D721Med (cell line): ENCODE measurements at regions not wholly inside any gene's neighbourhood (a gene's known extent, or its start where the extent isn't known, plus 50 kb on each side); places are given as distances from the start of the nearest gene placed in this dataset.
"Not testable (repeated sequence)": the region's sequence is repeated elsewhere in the genome, so short reads cannot be mapped to it uniquely, and the experiment has no call there.

Experiments used
- DNase-seq: peaks from one replicate; pipeline ENCODE4 v3.0.0; 2011; ENCODE audit warnings: low spot score; ENCODE audit not compliant: insufficient read length
- FAIRE-seq: peaks from 2 replicates; lab custom pipeline; 2011; peaks lifted over from hg19 to GRCh38; lab: Jason Lieb, UNC
- CTCF ChIP-seq: IDR thresholded peaks from 2 replicates; pipeline ENCODE4 v1.5.1; 2012; ENCODE audit warnings: mild to moderate bottlenecking, control low read depth; ENCODE audit not compliant: insufficient read depth; ENCODE audit errors: missing control alignments

DNA sequence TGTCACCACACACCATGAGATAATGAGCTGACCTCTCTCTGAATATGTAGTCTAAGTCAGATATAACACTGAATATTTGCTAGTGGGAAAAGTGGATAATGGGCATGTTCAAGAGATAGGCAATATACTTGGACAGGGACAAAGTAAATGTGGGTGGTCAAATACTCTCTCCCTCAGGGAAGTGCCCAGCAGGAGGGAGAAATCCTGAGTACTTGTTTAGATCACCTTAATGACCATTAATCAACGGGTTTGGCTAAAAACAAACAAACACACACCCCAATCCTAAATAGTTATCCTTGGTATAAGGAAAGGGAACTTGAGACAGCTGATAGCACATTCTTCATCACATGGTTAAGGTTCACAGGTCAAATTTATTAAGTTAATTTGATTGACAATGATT, 933.5 kb downstream of the C4orf33 start:
- TF ChIP-seq CTCF: no peak
- no peak for FAIRE-seq
- no peak for DNase-seq

DNA sequence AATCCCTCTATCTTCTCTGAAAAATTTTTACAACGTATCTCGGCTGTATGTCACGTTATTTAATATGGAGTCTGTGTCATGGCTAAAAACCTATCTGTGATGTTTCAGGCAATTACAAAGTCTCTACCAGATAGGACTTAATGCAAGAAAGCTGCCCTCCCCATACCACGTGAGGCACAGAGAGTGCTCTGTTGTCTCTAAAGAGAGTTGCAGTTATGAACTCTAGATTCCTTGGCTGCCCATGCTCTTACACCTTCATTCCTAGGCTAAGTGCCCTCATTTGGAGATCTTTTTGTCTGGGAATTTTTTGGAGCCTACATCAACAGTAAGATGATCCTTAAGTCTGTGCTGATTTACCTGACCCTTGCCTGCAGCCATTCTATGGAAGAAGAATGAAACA, 935.9 kb downstream of the C4orf33 start:
- no peak for TF ChIP-seq CTCF
- FAIRE-seq: no peak
- DNase-seq: no peak

DNA sequence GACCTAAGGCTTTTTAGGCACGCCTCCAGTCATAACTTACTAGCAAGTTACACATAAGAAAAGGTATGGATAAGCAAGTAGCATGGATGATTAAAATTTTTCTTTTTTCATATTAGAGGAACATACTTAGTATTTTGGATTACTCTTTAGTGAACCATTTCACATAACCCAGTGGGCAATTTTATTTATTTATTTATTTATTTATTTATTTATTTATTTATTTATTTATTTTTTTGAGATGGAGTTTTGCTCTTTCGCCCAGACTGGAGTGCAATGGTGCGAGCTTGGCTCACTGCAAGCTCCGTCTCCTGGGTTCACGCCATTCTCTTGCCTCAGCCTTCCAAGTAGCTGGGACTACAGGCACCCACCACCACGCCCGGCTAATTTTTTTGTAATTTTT, 937.7 kb downstream of the C4orf33 start:
- not testable (repeated sequence) for FAIRE-seq, DNase-seq

DNA sequence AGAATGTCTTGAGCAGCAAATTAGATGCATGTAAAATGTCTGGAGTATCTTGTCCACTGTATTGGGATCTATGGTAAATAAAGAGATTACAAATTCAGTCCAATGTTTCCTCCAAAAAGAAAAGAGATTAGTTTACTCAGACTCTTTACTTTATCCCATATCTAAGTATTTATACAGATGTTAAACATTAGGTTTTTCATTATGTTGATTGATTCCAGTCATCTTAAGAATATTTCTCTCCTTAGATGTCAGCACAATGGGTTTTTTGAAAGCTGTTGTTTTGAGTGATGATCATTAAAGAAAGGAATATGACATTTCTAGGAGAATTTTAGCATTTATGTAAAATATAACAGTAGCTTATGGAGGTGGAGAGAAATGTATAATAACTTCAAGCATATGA, 938.9 kb downstream of the C4orf33 start:
- DNase-seq (no peak), FAIRE-seq (no peak)
- TF ChIP-seq CTCF: no peak

DNA sequence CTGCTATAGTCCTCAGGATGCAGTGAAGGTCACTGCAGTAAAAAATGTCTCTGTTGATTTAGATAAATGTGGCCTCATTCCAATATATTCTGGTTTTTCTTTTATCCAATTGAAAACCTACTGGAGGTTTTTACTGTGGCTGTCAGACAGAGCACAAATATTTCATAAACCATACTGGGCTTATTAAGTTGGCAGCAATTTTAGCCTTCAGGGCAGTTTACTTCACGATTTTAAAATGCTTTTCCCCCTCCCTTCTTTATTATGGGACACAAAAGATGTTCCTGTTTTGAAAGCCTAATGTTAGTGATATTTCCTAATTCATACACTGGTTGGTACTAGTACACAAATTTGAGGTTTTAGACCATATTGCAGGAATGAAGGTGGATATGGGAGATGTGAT, 939.4 kb downstream of the C4orf33 start:
- FAIRE-seq (no peak), DNase-seq (no peak)
- no peak for TF ChIP-seq CTCF

DNA sequence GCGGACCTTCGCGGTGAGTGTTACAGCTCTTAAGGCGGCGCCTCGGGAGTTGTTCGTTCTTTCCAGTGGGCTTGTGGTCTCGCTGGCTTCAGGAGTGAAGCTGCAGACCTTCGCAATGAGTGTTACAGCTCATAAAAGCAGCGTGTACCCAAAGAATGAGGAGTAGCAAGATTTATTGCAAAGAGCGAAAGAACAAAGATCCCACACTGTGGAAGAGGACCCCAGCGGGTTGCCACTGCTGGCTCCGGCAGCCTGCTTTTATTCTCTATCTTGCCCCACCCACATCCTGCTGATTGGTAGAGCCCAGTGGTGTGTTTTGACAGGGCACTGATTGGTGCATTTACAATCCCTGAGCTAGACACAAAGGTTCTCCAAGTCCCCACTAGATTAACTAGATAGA, 941.9 kb downstream of the C4orf33 start:
- FAIRE-seq, DNase-seq: not testable (repeated sequence)

DNA sequence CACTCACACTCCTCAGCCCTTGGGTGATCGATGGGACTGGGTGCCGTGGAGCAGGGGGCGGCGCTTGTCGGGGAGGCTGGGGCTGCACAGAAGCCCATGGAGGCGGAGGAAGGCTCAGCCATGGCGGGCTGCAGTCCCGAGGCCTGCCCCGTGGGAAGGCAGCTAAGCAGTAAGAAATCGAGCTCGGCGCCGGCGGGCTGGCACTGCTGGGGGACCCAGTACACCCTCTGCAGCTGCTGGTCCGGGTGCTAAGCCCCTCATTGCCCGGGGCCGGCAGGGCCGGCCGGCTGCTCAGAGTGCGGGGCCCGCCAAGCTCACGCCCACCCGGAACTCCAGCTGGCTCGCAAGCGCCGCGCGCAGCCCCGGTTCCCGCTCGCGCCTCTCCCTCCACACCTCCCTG, 942.6 kb downstream of the C4orf33 start:
- FAIRE-seq, DNase-seq: not testable (repeated sequence)

- no peak for TF ChIP-seq CTCF
- no peak for DNase-seq
- no peak for FAIRE-seq
These were observed 947.8 kb downstream of the C4orf33 start for GRCh38 chr4:130043732-130044160.

DNA sequence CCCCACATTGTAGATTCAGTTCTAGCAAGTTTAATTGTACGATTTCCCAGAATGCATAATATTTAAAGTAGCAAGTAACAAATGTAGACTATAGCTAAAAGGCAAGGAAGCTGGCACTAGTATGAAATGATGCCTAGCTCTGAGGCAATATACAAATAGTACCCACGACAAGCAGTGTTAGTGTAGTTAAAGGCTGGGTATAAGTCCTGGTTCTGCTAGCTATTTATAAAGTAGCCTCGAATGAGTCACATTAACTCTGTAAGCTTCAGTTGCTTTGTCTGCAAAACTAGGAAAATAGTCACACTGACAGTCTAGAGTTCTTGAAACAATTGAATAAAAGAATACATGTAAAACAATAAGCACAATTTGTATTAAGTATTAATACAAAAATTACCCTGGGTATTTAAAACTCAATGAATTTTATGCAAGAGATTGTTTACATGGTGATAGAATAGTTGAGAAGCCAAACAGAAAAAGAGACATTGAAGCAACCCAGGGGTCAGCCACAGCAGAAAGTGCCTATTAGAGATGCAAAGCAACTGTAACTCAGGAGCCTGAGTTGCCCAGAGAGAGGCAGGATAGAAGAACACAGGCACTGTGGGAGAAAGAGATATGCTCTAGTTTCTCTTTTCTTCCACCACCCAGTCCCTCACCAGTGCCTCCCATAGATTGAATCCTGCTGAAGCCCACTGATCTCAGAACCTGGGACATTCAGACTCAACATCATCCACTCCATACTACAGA, 949.0 kb downstream of the C4orf33 start:
- no peak for FAIRE-seq

More for the DNA sequence above, 949.0 kb downstream of the C4orf33 start:
- no peak for DNase-seq
- no peak for TF ChIP-seq CTCF
